BE2C (cell line): ENCODE measurements at regions not wholly inside any gene's neighbourhood (a gene's known extent, or its start where the extent isn't known, plus 50 kb on each side); places are given as distances from the start of the nearest gene placed in this dataset.

Experiments used
- DNase-seq: peaks from one replicate; pipeline ENCODE4 v3.0.0-alpha.2; 2020
- H3K27me3 ChIP-seq: fragments of 250-450 bp; sonication (Bioruptor Pico); 2 replicates; pipeline ENCODE4 v1.5.1; 2020; ENCODE audit warnings: mild to moderate bottlenecking
- H3K36me3 ChIP-seq: fragments of 250-450 bp; sonication (Bioruptor Pico); 2 replicates; pipeline ENCODE4 v1.5.1; 2020; ENCODE audit warnings: mild to moderate bottlenecking
- H3K4me1 ChIP-seq: fragments of 250-450 bp; sonication (Bioruptor Pico); 2 replicates; pipeline ENCODE4 v1.5.1; 2020
- H3K4me3 ChIP-seq: 2 replicates; pipeline ENCODE4 v1.5.1; 2011; ENCODE audit warnings: low read depth, low read length
- H3K9me3 ChIP-seq: fragments of 250-450 bp; sonication (Bioruptor Pico); 2 replicates; pipeline ENCODE4 v1.5.1; 2020
- CTCF ChIP-seq: IDR thresholded peaks from 2 replicates; pipeline ENCODE4 v1.5.1; 2012; ENCODE audit warnings: mild to moderate bottlenecking, low read depth, low read length

- H3K4me1 ChIP-seq = no peaks in the 10 kb centered on the region; the same call in 1 of the 2 replicates
- no peak for DNase-seq
Measured at GRCh38 chr17:31672161-31672819, 186.8 kb downstream of the COPRS start.

GRCh38 chr17:31663576-31663975 is 195.5 kb downstream of the COPRS start:
- Histone ChIP-seq H3K27me3 (no peaks in the 10 kb centered on the region), H3K4me3 (no peak overlapping the region), H3K36me3 (no peaks in the 10 kb centered on the region), H3K9me3 (no peaks in the 10 kb centered on the region), H3K4me1 (no peaks in the 10 kb centered on the region)
- TF ChIP-seq CTCF = no peak
- DNase-seq = no peak

More at GRCh38 chr17:31672161-31672819, 186.8 kb downstream of the COPRS start:
- Histone ChIP-seq H3K9me3 (no peaks in the 10 kb centered on the region), H3K36me3 (no peaks in the 10 kb centered on the region), H3K4me3 (no peak overlapping the region), H3K27me3 (no peaks in the 10 kb centered on the region)
- no peak for TF ChIP-seq CTCF

- Histone ChIP-seq H3K4me3 (no peak overlapping the region), H3K9me3 (no peaks in the 10 kb centered on the region), H3K4me1 (no peaks in the 10 kb centered on the region), H3K36me3 (no peaks in the 10 kb centered on the region), H3K27me3 (no peaks in the 10 kb centered on the region)
- no peak for DNase-seq
- TF ChIP-seq CTCF = no peak
Measured at GRCh38 chr17:31660684-31661083, 198.4 kb downstream of the COPRS start.

- TF ChIP-seq CTCF = no peak
- H3K9me3 ChIP-seq = no peaks in the 10 kb centered on the region
- no peak overlapping the region for H3K4me3 ChIP-seq
- H3K36me3 ChIP-seq = no peaks in the 10 kb centered on the region
- H3K27me3 ChIP-seq = no peaks in the 10 kb centered on the region
- H3K4me1 ChIP-seq = no peaks in the 10 kb centered on the region
- no peak for DNase-seq
Measured at GRCh38 chr17:31657876-31658275, 201.2 kb downstream of the COPRS start.

- H3K36me3 ChIP-seq = no peaks in the 10 kb centered on the region
- no peaks in the 10 kb centered on the region for H3K27me3 ChIP-seq
- no peak for TF ChIP-seq CTCF
- H3K4me3 ChIP-seq = no peak overlapping the region
- no peaks in the 10 kb centered on the region for H3K4me1 ChIP-seq
- H3K9me3 ChIP-seq = no peaks in the 10 kb centered on the region
- DNase-seq = no peak
Measured at GRCh38 chr17:31654936-31655335, 204.1 kb downstream of the COPRS start.

GRCh38 chr17:31653691-31654090 is 205.4 kb downstream of the COPRS start:
- no peak for TF ChIP-seq CTCF
- Histone ChIP-seq H3K36me3 (no peaks in the 10 kb centered on the region), H3K4me3 (no peak overlapping the region), H3K27me3 (no peaks in the 10 kb centered on the region), H3K4me1 (no peaks in the 10 kb centered on the region), H3K9me3 (no peaks in the 10 kb centered on the region)
- no peak for DNase-seq
